OCI-LY7 (cell line): ENCODE measurements at regions not wholly inside any gene's neighbourhood (a gene's known extent, or its start where the extent isn't known, plus 50 kb on each side); places are given as distances from the start of the nearest gene placed in this dataset.

Experiments
- CTCF ChIP-seq: fragments of 200-600 bp; sonication (generic); conservative IDR thresholded peaks from 2 replicates; pipeline ENCODE4 v1.5.1; 2014; ENCODE audit warnings: mild to moderate bottlenecking, antibody characterized with exemption, low read length, moderate library complexity, mixed read lengths
- EZH2phosphoT487 ChIP-seq: fragments of 200-600 bp; sonication (generic); IDR thresholded peaks from 2 replicates; pipeline ENCODE4 v1.6.1; 2018; ENCODE audit warnings: low read depth, borderline replicate concordance, mild to moderate bottlenecking, mixed run types, antibody characterized with exemption, low read length, moderate library complexity, mixed read lengths

GRCh38 chr17:68175416-68175815, 72.4 kb upstream of the AMZ2 start:
- no peak for TF ChIP-seq EZH2phosphoT487
- TF ChIP-seq CTCF = no peak
